GM23338 (cell line): ENCODE measurements at regions not wholly inside any gene's neighbourhood (a gene's known extent, or its start where the extent isn't known, plus 50 kb on each side); places are given as distances from the start of the nearest gene placed in this dataset.

Experiments used
- ATAC-seq: fragments of 200-7000 bp; cut with Tn5 transposase; 3 replicates; pipeline ENCODE4 v1.9.1; 2020
- DNase-seq: peaks from one replicate; pipeline ENCODE4 v3.0.0-alpha.2; 2015; ENCODE audit warnings: low spot score
- H2AFZ ChIP-seq: fragments of 200-600 bp; sonication (generic); 2 replicates; pipeline ENCODE4 v1.8.0; 2016; ENCODE audit warnings: antibody characterized with exemption, mild to moderate bottlenecking, moderate library complexity
- H3F3A ChIP-seq: fragments of 200-600 bp; sonication (generic); replicated peaks from 2 replicates; pipeline ENCODE4 v1.8.0; 2017; ENCODE audit warnings: antibody characterized with exemption, mixed run types, low read depth
- H3K27ac ChIP-seq: fragments of 200-600 bp; sonication (generic); 2 replicates; pipeline ENCODE4 v1.6.1; 2016; ENCODE audit warnings: low read depth
- H3K27me3 ChIP-seq: fragments of 200-600 bp; sonication (generic); 2 replicates; pipeline ENCODE4 v1.8.0; 2016; ENCODE audit warnings: mild to moderate bottlenecking, mixed run types, moderate library complexity; ENCODE audit not compliant: insufficient read depth
- H3K36me3 ChIP-seq: fragments of 200-600 bp; sonication (generic); 2 replicates; pipeline ENCODE4 v1.8.0; 2016; ENCODE audit warnings: mild to moderate bottlenecking; ENCODE audit not compliant: insufficient read depth
- H3K4me1 ChIP-seq: fragments of 200-600 bp; sonication (generic); 2 replicates; pipeline ENCODE4 v1.8.0; 2016; ENCODE audit warnings: mild to moderate bottlenecking, moderate library complexity; ENCODE audit not compliant: insufficient read depth
- H3K4me2 ChIP-seq: fragments of 200-600 bp; sonication (generic); 2 replicates; pipeline ENCODE4 v1.7.1; 2017; ENCODE audit warnings: mixed run types
- H3K4me3 ChIP-seq: fragments of 200-600 bp; sonication (generic); 2 replicates; pipeline ENCODE4 v1.6.1; 2016; ENCODE audit warnings: mixed run types
- H3K79me2 ChIP-seq: fragments of 200-600 bp; sonication (generic); replicated peaks from 2 replicates; pipeline ENCODE4 v1.8.0; 2017; ENCODE audit warnings: mild to moderate bottlenecking; ENCODE audit not compliant: insufficient read depth
- H3K9me2 ChIP-seq: fragments of 200-600 bp; sonication (generic); 2 replicates; pipeline ENCODE4 v1.8.0; 2017; ENCODE audit not compliant: insufficient read depth
- H4K20me1 ChIP-seq: fragments of 200-600 bp; sonication (generic); replicated peaks from 2 replicates; pipeline ENCODE4 v1.8.0; 2017; ENCODE audit warnings: mild to moderate bottlenecking; ENCODE audit not compliant: insufficient read depth
- H3K27ac Mint-ChIP-seq: 2 replicates; pipeline ENCODE4 v1.8.0; 2020; ENCODE audit warnings: inconsistent platforms, mild to moderate bottlenecking, moderate library complexity, mixed read lengths
- H3K27me3 Mint-ChIP-seq: 3 replicates; pipeline ENCODE4 v1.8.0; 2022; ENCODE audit warnings: low read depth, mild to moderate bottlenecking, moderate library complexity, mixed read lengths, inconsistent platforms; ENCODE audit not compliant: insufficient read depth, poor library complexity
- H3K36me3 Mint-ChIP-seq: 3 replicates; pipeline ENCODE4 v1.8.0; 2021; ENCODE audit warnings: low read depth, mild to moderate bottlenecking, inconsistent platforms, moderate library complexity, mixed read lengths
- H3K4me1 Mint-ChIP-seq: 3 replicates; pipeline ENCODE4 v1.8.0; 2020; ENCODE audit warnings: mild to moderate bottlenecking, inconsistent platforms, mixed read lengths
- H3K4me3 Mint-ChIP-seq: 3 replicates; pipeline ENCODE4 v1.8.0; 2021; ENCODE audit warnings: moderate library complexity, mild to moderate bottlenecking, inconsistent platforms, mixed read lengths
- H3K9me3 Mint-ChIP-seq: 3 replicates; pipeline ENCODE4 v1.8.0; 2020; ENCODE audit warnings: moderate library complexity, mild to moderate bottlenecking, inconsistent platforms, mixed read lengths
- CREB1 ChIP-seq: fragments of 250-450 bp; sonication (Bioruptor Pico); IDR thresholded peaks from 2 replicates; pipeline ENCODE4 v1.5.0; 2020; ENCODE audit warnings: low read depth, mild to moderate bottlenecking, moderate library complexity
- CTCF ChIP-seq, 2 experiments: fragments of 200-600 bp in 1 of 2; sonication (generic) in 1 of 2; conservative IDR thresholded peaks; 2 replicates each; pipeline versions ENCODE4 v1.5.1 to v1.6.1; 2016 to 2017; ENCODE audit warnings: antibody characterized with exemption in 2 of 2, low read depth in 2 of 2, mild to moderate bottlenecking in 2 of 2, moderate library complexity in 1 of 2
- ETS1 ChIP-seq: IDR thresholded peaks from 2 replicates; pipeline ENCODE4 v1.6.1; 2016; ENCODE audit warnings: antibody characterized with exemption
- EZH2 ChIP-seq: fragments of 200-600 bp; sonication (generic); IDR thresholded peaks from one replicate; pipeline ENCODE4 v1.8.0; 2017; ENCODE audit warnings: antibody characterized with exemption, mild to moderate bottlenecking, low read depth; ENCODE audit not compliant: unreplicated experiment
- EZH2phosphoT487 ChIP-seq: fragments of 200-600 bp; sonication (generic); IDR thresholded peaks from one replicate; pipeline ENCODE4 v1.8.1; 2018; ENCODE audit warnings: antibody characterized with exemption; ENCODE audit not compliant: unreplicated experiment
- JUNB ChIP-seq: IDR thresholded peaks from one replicate; pipeline ENCODE4 v1.6.1; 2016; ENCODE audit warnings: antibody characterized with exemption; ENCODE audit not compliant: unreplicated experiment
- NANOG ChIP-seq: IDR thresholded peaks from 2 replicates; pipeline ENCODE4 v1.6.1; 2016; ENCODE audit warnings: antibody characterized with exemption, borderline replicate concordance
- STAT1 ChIP-seq: IDR thresholded peaks from one replicate; pipeline ENCODE4 v1.6.1; 2016; ENCODE audit warnings: antibody characterized with exemption; ENCODE audit not compliant: unreplicated experiment
- ZNF114 ChIP-seq: fragments of 250-450 bp; sonication (Bioruptor Pico); IDR thresholded peaks from 2 replicates; pipeline ENCODE4 v1.5.0; 2020; ENCODE audit warnings: mild to moderate bottlenecking, moderate library complexity
- ZNF331 ChIP-seq: fragments of 250-450 bp; sonication (Bioruptor Pico); IDR thresholded peaks from 2 replicates; pipeline ENCODE4 v1.5.0; 2020; ENCODE audit warnings: low read depth, mild to moderate bottlenecking, moderate library complexity

- H3K27me3 ChIP-seq: no peaks in the 10 kb centered on the region
- TF ChIP-seq ETS1 (no peak), EZH2phosphoT487 (no peak)
- Mint-ChIP-seq H3K27me3 (peaks cover 3% of the 10 kb centered on the region), H3K4me1 (peaks cover 33% of the 10 kb centered on the region), H3K36me3 (no peaks in the 10 kb centered on the region), H3K9me3 (no peaks in the 10 kb centered on the region), H3K27ac (peak overlapping the region; percentile 39; the same call in 1 of the 2 replicates), H3K4me3 (no peak overlapping the region)
- H4K20me1 ChIP-seq: no peaks in the 10 kb centered on the region
- no peak for DNase-seq
- no peaks in the 10 kb centered on the region for H3K79me2 ChIP-seq
- H3F3A ChIP-seq: no peaks in the 10 kb centered on the region
- no peak overlapping the region for H3K4me3 ChIP-seq
- H2AFZ ChIP-seq: no peak overlapping the region
- no peak overlapping the region for H3K4me2 ChIP-seq
- peaks cover 35% of the 10 kb centered on the region for H3K4me1 ChIP-seq
- ATAC-seq: no peak
- H3K9me2 ChIP-seq: peaks cover 7% of the 10 kb centered on the region; the same call in 1 of the 2 replicates
- no peak overlapping the region for H3K27ac ChIP-seq
- H3K36me3 ChIP-seq: no peaks in the 10 kb centered on the region
Observed at GRCh38 chr2:176812246-176812775, 400.3 kb upstream of the HNRNPA3 start.

- Mint-ChIP-seq H3K9me3 (no peaks in the 10 kb centered on the region), H3K4me3 (no peak overlapping the region), H3K36me3 (no peaks in the 10 kb centered on the region), H3K27ac (no peak overlapping the region), H3K27me3 (peaks cover 3% of the 10 kb centered on the region), H3K4me1 (peaks cover 39% of the 10 kb centered on the region)
- Histone ChIP-seq H3K4me3 (no peak overlapping the region), H3K4me1 (peaks cover 43% of the 10 kb centered on the region), H2AFZ (no peak overlapping the region; the same call in 1 of the 2 replicates), H4K20me1 (no peaks in the 10 kb centered on the region), H3K27ac (no peak overlapping the region), H3K4me2 (no peak overlapping the region), H3K36me3 (no peaks in the 10 kb centered on the region), H3F3A (no peaks in the 10 kb centered on the region), H3K79me2 (no peaks in the 10 kb centered on the region), H3K27me3 (no peaks in the 10 kb centered on the region), H3K9me2 (peaks cover 7% of the 10 kb centered on the region; the same call in 1 of the 2 replicates)
- DNase-seq (no peak), ATAC-seq (no peak)
- TF ChIP-seq JUNB: no peak
- no peak for TF ChIP-seq EZH2phosphoT487
- no peak for TF ChIP-seq CREB1 (CRISPR knock-in tag)
- TF ChIP-seq ZNF331 (CRISPR knock-in tag): no peak
- no peak for TF ChIP-seq CTCF (conservative IDR thresholded peaks at IDR 0.05; ENCODE audit: low read depth in 2 of 2)
- no peak for TF ChIP-seq EZH2
- no peak for TF ChIP-seq STAT1
- no peak for TF ChIP-seq NANOG
- TF ChIP-seq ZNF114 (CRISPR knock-in tag): no peak
Observed at GRCh38 chr2:176813156-176813555, 399.4 kb upstream of the HNRNPA3 start.
